ENCODE measurements at regions not wholly inside any gene's neighbourhood (a gene's known extent, or its start where the extent isn't known, plus 50 kb on each side); places are given as distances from the start of the nearest gene placed in this dataset.
"Not testable (repeated sequence)": the region's sequence is repeated elsewhere in the genome, so short reads cannot be mapped to it uniquely, and the experiment has no call there.

- no peak for DNase-seq (ENCODE audit: low spot score)
Measured at GRCh38 chr18:59038295-59039039, 101.2 kb upstream of the SEC11C start.

- not testable (repeated sequence) for DNase-seq (ENCODE audit: low spot score)
Measured at GRCh38 chr18:59039040-59039320, 100.7 kb upstream of the SEC11C start.

GRCh38 chr18:59039449-59039848 is 100.2 kb upstream of the SEC11C start:
- DNase-seq (ENCODE audit: low spot score), result no peak

GRCh38 chr18:59040770-59041148 is 98.9 kb upstream of the SEC11C start:
- DNase-seq (ENCODE audit: low spot score), result no peak

- no peak for DNase-seq (ENCODE audit: low spot score)
Measured at GRCh38 chr18:59041296-59041695, 98.4 kb upstream of the SEC11C start.

GRCh38 chr18:59041819-59042815 is 97.6 kb upstream of the SEC11C start:
- DNase-seq (ENCODE audit: low spot score), result no peak

- no peak for DNase-seq (ENCODE audit: low spot score)
Measured at GRCh38 chr18:59044855-59045254, 94.8 kb upstream of the SEC11C start.

GRCh38 chr18:59047321-59048047 is 92.2 kb upstream of the SEC11C start:
- no peak for DNase-seq (ENCODE audit: low spot score)

GRCh38 chr18:59048048-59048363 is 91.7 kb upstream of the SEC11C start:
- DNase-seq (ENCODE audit: low spot score), result no peak

GRCh38 chr18:59048378-59048777 is 91.3 kb upstream of the SEC11C start:
- no peak for DNase-seq (ENCODE audit: low spot score)

- DNase-seq (ENCODE audit: low spot score), result no peak
Measured at GRCh38 chr18:59049721-59050660, 89.7 kb upstream of the SEC11C start.

- DNase-seq (ENCODE audit: low spot score), result no peak
Measured at GRCh38 chr18:59050661-59051057, 89.0 kb upstream of the SEC11C start.

- no peak for DNase-seq (ENCODE audit: low spot score)
Measured at GRCh38 chr18:59051470-59052165, 88.1 kb upstream of the SEC11C start.

- DNase-seq (ENCODE audit: low spot score), result no peak
Measured at GRCh38 chr18:59052965-59053820, 86.5 kb upstream of the SEC11C start.

GRCh38 chr18:59054496-59055287 is 85.0 kb upstream of the SEC11C start:
- no peak for DNase-seq (ENCODE audit: low spot score)

- DNase-seq (ENCODE audit: low spot score), result no peak
Measured at GRCh38 chr18:59055345-59056032, 84.2 kb upstream of the SEC11C start.

- peak; percentile 72 for DNase-seq (ENCODE audit: low spot score)
Measured at GRCh38 chr18:59056706-59057492, 82.8 kb upstream of the SEC11C start.

- DNase-seq (ENCODE audit: low spot score), result no peak
Measured at GRCh38 chr18:59057493-59057795, 82.2 kb upstream of the SEC11C start.

All from iPS-NIHi11 (cell line).